ENCODE measurements at regions not wholly inside any gene's neighbourhood (a gene's known extent, or its start where the extent isn't known, plus 50 kb on each side); places are given as distances from the start of the nearest gene placed in this dataset.

DNA sequence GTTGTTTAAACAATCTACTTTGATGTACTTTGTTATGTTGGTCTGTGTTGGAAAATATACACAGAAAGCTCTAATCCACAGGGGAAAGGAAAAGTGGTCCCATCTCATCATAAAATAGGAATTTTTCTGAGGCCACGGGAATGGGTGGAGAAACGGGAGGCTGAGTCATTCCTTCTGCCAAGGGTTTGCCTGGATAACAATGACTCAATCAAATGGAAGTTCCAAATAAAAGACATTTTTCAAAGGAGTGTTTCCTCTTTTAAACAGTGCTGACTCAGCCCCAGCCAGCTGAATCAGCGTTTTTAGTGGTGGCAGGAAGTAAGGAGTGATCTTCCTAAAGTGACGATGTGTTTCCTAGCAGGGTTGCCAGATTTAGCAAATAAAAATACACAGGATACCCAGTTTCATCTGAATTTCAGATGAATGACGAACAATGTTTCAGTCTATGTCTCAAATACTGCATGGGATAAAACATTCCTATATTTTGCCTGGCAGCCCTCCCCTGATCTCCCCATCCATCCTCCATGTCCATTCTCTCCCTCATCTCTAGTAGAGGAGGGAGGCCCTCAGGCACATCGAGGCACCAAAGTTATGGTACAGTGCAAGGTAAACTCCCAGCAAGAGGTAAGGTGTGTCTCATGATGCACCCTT, 345.4 kb upstream of the GATB start:
- TF ChIP-seq, protein P1, sequence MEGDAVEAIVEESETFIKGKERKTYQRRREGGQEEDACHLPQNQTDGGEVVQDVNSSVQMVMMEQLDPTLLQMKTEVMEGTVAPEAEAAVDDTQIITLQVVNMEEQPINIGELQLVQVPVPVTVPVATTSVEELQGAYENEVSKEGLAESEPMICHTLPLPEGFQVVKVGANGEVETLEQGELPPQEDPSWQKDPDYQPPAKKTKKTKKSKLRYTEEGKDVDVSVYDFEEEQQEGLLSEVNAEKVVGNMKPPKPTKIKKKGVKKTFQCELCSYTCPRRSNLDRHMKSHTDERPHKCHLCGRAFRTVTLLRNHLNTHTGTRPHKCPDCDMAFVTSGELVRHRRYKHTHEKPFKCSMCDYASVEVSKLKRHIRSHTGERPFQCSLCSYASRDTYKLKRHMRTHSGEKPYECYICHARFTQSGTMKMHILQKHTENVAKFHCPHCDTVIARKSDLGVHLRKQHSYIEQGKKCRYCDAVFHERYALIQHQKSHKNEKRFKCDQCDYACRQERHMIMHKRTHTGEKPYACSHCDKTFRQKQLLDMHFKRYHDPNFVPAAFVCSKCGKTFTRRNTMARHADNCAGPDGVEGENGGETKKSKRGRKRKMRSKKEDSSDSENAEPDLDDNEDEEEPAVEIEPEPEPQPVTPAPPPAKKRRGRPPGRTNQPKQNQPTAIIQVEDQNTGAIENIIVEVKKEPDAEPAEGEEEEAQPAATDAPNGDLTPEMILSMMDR (IDR thresholded peaks at IDR 0.05): no peak
- no peak for TF ChIP-seq POLR2A (IDR thresholded peaks at IDR 0.05)
